Psoas muscle (tissue), 7 donors: ENCODE measurements at regions not wholly inside any gene's neighbourhood (a gene's known extent, or its start where the extent isn't known, plus 50 kb on each side); places are given as distances from the start of the nearest gene placed in this dataset.

Experiments used
- ATAC-seq, 4 donors: fragments of 200-7000 bp; cut with Tn5 transposase; one replicate each; pipeline ENCODE4 v1.9.1; 2020; ENCODE audit warnings: moderate library complexity in 3 of 4, mild to moderate bottlenecking in 2 of 4
- DNase-seq, 2 donors: peaks; one replicate each; pipeline ENCODE4 v3.0.0-alpha.2; 2020
- H3K27ac ChIP-seq: fragments of 200-600 bp; one replicate; pipeline ENCODE4 v1.8.0; 2022
- H3K27me3 ChIP-seq, 3 donors: fragments of 200-600 bp in 1 of 3; one replicate each; pipeline versions ENCODE4 v1.6.1 to v1.8.0; 2013 to 2022; ENCODE audit warnings: low read length in 2 of 3, mild to moderate bottlenecking in 2 of 3, moderate library complexity in 1 of 3; ENCODE audit not compliant: insufficient read depth in 3 of 3
- H3K36me3 ChIP-seq, 2 donors: fragments of 200-600 bp in 1 of 2; one replicate each; pipeline versions ENCODE4 v1.6.1 to v1.8.0; 2013 to 2022; ENCODE audit warnings: low read depth in 1 of 2, mild to moderate bottlenecking in 1 of 2, moderate library complexity in 1 of 2; ENCODE audit not compliant: insufficient read depth in 1 of 2
- H3K4me1 ChIP-seq: fragments of 200-600 bp; one replicate; pipeline ENCODE4 v1.8.0; 2022
- H3K4me3 ChIP-seq: fragments of 200-600 bp; one replicate; pipeline ENCODE4 v1.8.0; 2022; ENCODE audit warnings: mild to moderate bottlenecking
- H3K9me3 ChIP-seq: fragments of 200-600 bp; one replicate; pipeline ENCODE4 v1.8.0; 2022
- WGBS, 3 donors: extraction: QIAGEN DNeasy Blood & Tissue Kit; methylation state at CpG; one replicate each; pipeline versions ENCODE4 v1.1.6 to v1.1.7; 2013; 5-methylcytosine and 5-hydroxymethylcytosine counted together
- intact Hi-C, 2 donors: fragments of 100-400 bp; cut with DNase I; formaldehyde crosslinking; loops; one replicate each; pipeline versions ENCODE4 v1.11.0 to v1.14.2; 2022
- TF ChIP-seq, protein P1 (sequence below): fragments of 200-600 bp; IDR thresholded peaks from one replicate; pipeline ENCODE4 v1.8.0; 2022; ENCODE audit warnings: antibody characterized with exemption
- donor health status: healthy with polysubstance abuse.
- donor health status: DM: no; HTN: no; CAD: no; lungs with moderate emphysema.
- donor health status: Bipolar disorder and iron deficiency.
- donor health status: healthy.
- donor health status: DM: yes; HTN: yes; CAD: no.
- donor health status: DM: no; HTN: no; CAD: no.
- donor health status: DM: yes; HTN: yes; CAD: no.

DNA sequence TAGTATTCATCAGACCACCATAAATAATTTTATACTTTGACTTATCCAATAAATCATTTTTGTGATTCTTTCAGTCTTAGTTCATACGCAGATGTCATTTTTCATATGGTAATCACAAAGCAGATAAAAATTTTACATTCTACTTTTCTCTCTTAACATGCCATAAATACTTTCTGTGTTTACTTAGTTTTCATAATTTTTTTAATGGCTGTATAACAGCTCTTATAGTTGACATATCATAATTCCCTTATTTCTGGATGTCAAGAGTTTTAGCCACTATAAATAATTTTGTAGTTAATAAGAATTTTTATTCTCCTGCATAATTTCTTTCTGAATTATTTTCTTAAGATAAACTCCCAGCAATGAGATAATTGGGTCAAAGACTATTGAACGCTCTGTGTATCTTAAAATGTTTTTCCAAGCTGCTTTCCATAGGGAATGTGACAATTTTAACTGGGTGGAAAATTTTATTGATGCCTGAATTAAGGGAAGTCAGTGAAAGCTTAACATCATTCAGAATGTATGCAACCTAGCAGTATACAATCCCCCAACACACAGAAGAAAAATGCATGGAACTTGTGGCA, 702.7 kb downstream of the EPM2A start:
- WGBS, 3 donors = 89 to 93% (median 89%) methylated on average over 2 of the region's 2 CpGs
- DNase-seq (no peak), ATAC-seq (no peak)
- Histone ChIP-seq H3K9me3 (no peaks in the 10 kb centered on the region), H3K27ac (no peak overlapping the region), H3K4me1 (no peaks in the 10 kb centered on the region), H3K27me3 (no peaks in the 10 kb centered on the region), H3K4me3 (no peak overlapping the region), H3K36me3 (no peaks in the 10 kb centered on the region)
- TF ChIP-seq, protein P1, sequence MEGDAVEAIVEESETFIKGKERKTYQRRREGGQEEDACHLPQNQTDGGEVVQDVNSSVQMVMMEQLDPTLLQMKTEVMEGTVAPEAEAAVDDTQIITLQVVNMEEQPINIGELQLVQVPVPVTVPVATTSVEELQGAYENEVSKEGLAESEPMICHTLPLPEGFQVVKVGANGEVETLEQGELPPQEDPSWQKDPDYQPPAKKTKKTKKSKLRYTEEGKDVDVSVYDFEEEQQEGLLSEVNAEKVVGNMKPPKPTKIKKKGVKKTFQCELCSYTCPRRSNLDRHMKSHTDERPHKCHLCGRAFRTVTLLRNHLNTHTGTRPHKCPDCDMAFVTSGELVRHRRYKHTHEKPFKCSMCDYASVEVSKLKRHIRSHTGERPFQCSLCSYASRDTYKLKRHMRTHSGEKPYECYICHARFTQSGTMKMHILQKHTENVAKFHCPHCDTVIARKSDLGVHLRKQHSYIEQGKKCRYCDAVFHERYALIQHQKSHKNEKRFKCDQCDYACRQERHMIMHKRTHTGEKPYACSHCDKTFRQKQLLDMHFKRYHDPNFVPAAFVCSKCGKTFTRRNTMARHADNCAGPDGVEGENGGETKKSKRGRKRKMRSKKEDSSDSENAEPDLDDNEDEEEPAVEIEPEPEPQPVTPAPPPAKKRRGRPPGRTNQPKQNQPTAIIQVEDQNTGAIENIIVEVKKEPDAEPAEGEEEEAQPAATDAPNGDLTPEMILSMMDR = no peak
- intact Hi-C loops = no loop called here

DNA sequence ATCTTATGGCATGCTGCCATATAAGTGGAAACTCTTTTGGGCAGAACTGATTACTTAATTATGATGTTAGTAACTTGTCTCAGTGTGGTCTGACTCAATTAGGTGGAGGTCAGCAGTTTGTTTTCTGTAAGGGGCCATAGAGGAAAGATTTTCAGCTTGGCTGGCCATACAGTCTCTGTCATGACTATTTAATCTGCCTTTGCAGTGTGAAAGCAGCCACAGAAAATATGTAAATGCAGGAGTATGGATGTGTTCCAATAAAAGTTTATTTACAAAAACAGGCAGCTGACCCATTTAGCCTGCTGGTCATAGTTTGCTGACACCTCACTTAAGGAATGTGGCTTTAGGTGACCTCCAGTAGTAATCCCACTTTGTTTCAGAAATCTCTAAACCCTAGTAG, 700.7 kb downstream of the EPM2A start:
- intact Hi-C loops = no loop called here
- TF ChIP-seq, protein P1 = no peak
- ATAC-seq = no peak

DNA sequence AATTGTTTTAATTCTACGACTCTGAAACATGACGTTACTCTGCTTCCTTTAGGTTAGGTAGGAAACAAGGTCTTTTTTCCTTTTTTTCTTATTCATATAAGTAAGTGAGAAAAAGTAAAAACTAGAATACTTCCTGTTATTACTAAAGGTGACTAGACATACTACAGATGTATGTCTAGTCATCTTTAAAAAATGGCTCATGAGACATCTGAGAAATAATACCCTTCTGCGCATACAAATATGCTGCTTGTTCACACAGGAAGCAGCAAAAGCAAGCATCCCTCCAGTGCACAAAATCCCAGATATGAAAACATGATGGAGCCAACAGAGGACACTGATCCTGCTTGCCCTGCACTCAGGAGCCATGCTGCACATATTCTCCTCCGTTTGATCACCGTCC, 699.1 kb downstream of the EPM2A start:
- no peak overlapping the region for H3K27ac ChIP-seq
- no peak overlapping the region for H3K4me3 ChIP-seq
- no peak for ATAC-seq
- TF ChIP-seq, protein P1 = no peak
- no peaks in the 10 kb centered on the region for H3K27me3 ChIP-seq
- 75 to 77% (median 75%) methylated on average over 5 of the region's 5 CpGs for WGBS, 3 donors
- no peaks in the 10 kb centered on the region for H3K36me3 ChIP-seq
- H3K4me1 ChIP-seq = no peaks in the 10 kb centered on the region
- H3K9me3 ChIP-seq = no peaks in the 10 kb centered on the region
- no peak for DNase-seq
- intact Hi-C loops = no loop called here

More for the DNA sequence above, 700.7 kb downstream of the EPM2A start:
- Histone ChIP-seq H3K4me3 (no peak overlapping the region), H3K27ac (no peak overlapping the region), H3K27me3 (no peaks in the 10 kb centered on the region), H3K9me3 (no peaks in the 10 kb centered on the region), H3K36me3 (no peaks in the 10 kb centered on the region), H3K4me1 (no peaks in the 10 kb centered on the region)
- DNase-seq = no peak

DNA sequence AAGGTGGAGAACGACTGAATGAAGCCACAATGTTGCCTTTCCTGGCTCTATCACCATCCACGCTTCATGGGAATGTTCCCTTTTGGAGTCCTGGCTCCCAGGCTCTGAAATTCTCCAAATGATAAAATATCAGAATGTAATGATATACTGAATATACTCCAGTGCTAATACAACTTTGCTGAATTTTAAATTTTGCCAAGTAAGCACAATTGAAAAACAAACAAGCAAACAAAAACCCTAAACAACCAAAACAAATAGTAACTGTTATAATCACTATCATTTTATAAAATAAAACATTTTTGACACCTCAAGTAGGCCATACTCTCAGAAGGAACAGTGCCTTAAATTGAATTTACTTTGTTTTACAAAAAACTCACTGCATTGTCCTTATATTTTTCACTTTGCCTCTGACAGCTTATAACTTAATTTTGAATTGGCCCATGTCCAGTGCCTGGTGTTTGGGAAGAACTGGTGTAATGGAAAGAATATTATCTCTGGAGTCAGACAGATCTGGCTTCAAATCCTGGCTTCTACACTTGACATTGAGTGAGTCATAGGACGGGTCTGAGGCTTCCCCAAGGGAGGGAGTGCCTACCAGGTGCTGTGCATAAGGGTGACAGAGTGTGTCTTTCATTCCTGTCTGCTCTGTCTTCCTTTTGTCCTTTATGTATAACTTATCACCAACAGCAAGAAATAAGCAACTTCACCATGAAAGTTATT, 698.3 kb downstream of the EPM2A start:
- whole genome bisulfite sequencing, 3 donors = 58 to 65% (median 62%) methylated on average over 3 of the region's 3 CpGs
- ATAC-seq (peak in 3 of 4 donors; percentile 51 to 75 (median 70)), DNase-seq (no peak)
- H3K4me1 ChIP-seq = no peaks in the 10 kb centered on the region
- intact Hi-C loops = no loop called here
- H3K9me3 ChIP-seq = no peaks in the 10 kb centered on the region
- no peaks in the 10 kb centered on the region for H3K36me3 ChIP-seq
- H3K27ac ChIP-seq = no peak overlapping the region
- H3K27me3 ChIP-seq = no peaks in the 10 kb centered on the region
- TF ChIP-seq, protein P1 = no peak
- no peak overlapping the region for H3K4me3 ChIP-seq

DNA sequence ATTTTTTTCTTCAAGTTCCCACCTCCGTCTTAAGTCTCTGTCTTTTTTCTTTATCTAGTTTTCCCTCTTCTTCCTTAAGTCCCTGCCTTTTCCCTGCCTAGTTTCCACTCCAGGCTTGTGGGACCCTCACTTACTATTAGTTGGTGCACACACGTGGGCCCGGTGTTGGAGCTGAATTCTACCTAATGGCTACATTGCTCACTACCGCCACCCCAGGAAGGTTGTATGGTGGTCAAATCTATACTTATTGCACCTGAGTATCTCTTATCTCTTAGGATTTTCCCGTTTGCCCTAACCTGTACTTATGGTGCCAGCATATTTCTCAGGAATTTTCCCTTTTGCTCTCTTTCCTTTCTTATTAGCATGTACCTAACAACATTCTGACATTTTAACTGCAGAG, 692.8 kb downstream of the EPM2A start:
- intact Hi-C loops = no loop called here
- Histone ChIP-seq H3K9me3 (no peaks in the 10 kb centered on the region), H3K27ac (no peak overlapping the region), H3K4me3 (no peak overlapping the region), H3K4me1 (no peaks in the 10 kb centered on the region), H3K36me3 (no peaks in the 10 kb centered on the region), H3K27me3 (no peaks in the 10 kb centered on the region)
- ATAC-seq = no peak
- WGBS, 3 donors = 85 to 89% (median 89%) methylated on average over 5 of the region's 5 CpGs
- TF ChIP-seq, protein P1 = no peak
- DNase-seq = no peak
